Esophagus squamous epithelium (tissue), 4 donors: ENCODE measurements at regions not wholly inside any gene's neighbourhood (a gene's known extent, or its start where the extent isn't known, plus 50 kb on each side); places are given as distances from the start of the nearest gene placed in this dataset.

ENCODE experiments used
- CTCF ChIP-seq, 6 experiments: fragments of 450-650 bp in 4 of 6; fragments of 200-600 bp in 2 of 6; sonication (generic) in 2 of 6; IDR thresholded peaks; one replicate each; pipeline ENCODE4 v1.5.1; 2016 to 2019; ENCODE audit warnings: antibody characterized with exemption in 6 of 6, mild to moderate bottlenecking in 4 of 6, moderate library complexity in 4 of 6
- POLR2A ChIP-seq, 4 donors: fragments of 450-650 bp; IDR thresholded peaks; one replicate each; pipeline ENCODE4 v1.6.1; 2017; ENCODE audit warnings: antibody characterized with exemption in 4 of 4, mild to moderate bottlenecking in 4 of 4, moderate library complexity in 3 of 4

- TF ChIP-seq CTCF (IDR thresholded peaks at IDR 0.05) (no peak), POLR2A (IDR thresholded peaks at IDR 0.05) (no peak)
Measured at GRCh38 chr3:69542089-69542804, 156.4 kb upstream of the FRMD4B start.
